GM21381 (cell line): ENCODE measurements at regions not wholly inside any gene's neighbourhood (a gene's known extent, or its start where the extent isn't known, plus 50 kb on each side); places are given as distances from the start of the nearest gene placed in this dataset.
"Not testable (repeated sequence)": the region's sequence is repeated elsewhere in the genome, so short reads cannot be mapped to it uniquely, and the experiment has no call there.

Experiments used
- ATAC-seq: cut with Tn5 transposase; IDR thresholded peaks from one replicate; pipeline ENCODE4 v1.9.1; 2021; ENCODE audit warnings: mild to moderate bottlenecking, moderate library complexity; ENCODE audit not compliant: unreplicated experiment

DNA sequence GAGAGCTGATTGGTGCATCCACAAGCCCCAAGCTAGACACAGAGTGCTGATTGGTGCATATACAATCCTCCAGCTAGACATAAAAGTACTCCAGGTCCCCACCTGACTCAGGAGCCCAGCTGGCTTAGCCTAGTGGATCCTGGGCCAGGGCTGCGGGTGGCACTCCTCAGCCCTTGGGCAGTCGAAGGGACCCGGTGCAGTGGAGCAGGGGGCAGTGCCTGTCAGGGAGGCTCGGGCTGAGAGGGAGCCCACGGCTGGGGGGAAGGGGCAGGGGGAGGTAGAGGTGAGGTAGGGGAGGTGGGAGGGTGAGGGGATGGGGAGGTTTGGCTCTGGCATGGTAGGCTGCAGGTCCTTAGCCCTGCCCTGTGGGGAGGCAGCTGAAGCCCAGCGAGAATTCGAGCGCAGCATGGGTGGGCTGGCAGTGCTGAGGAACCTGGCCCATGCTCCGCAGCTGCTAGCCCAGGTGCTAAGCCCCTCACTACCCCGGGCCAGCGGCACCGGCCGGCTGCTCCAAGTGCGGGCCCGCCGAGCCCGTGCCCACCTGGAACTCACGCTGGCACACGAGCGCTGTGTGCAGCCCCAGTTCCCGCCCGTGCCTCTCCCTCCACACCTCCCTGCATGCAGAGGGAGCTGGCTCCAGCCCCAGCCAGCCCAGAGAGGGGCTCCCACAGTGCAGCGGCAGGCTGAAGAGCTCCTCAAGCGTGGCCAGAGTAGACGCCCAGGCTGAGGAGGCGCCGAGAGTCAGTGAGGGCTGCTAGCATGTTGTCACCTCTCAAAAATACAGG is 742.8 kb downstream of the FAM181B start:
- ATAC-seq = no peak

DNA sequence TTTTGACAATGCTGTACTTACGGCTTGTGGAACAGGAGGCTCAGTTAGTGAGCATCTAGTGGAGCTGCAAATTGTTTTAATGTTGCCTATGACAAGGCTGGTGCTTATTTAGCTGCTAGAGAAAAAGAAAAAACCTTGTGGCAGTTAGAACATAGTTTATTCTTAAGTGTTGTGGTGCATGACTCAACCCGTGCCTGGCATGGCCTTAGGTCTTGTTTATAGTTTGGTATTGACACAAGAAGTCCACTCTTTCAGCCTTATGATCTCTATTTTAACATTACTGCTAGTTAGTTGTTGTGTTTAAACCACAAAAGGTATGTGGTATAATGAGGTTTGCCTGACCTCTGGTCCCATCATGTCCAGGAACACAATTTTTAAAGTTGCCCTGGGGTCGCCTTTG is 744.6 kb downstream of the FAM181B start:
- ATAC-seq = no peak

DNA sequence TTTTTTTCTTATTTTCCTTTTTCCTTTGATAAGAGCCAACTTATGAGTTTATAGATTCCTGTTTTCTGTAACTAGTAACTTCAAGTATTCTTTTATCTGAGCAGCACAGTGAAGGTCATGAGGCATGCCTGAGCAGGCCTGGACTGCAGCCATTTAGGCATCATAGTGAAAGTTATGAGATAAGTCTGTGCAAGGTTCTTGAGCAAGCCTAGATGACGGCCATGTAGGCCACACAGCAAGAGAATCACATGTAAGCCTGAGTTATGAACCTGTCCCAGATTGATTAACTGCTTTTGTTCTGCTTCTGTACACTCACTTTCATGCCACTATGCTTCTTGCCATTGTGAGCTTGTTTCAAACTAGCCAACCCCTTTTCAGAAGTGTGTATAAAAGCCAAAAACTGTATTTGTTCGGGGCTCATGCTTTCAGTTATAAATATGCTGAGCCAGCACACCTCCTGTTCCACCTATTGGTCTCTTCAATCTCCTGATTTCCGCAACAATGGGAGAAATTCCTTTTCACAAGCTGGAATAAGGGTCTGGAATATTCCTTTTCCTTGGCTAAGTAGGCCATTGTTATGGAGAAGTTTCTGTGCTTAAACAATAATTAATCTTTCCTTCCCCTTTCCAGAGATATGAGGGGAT is 745.7 kb downstream of the FAM181B start:
- no peak for ATAC-seq

DNA sequence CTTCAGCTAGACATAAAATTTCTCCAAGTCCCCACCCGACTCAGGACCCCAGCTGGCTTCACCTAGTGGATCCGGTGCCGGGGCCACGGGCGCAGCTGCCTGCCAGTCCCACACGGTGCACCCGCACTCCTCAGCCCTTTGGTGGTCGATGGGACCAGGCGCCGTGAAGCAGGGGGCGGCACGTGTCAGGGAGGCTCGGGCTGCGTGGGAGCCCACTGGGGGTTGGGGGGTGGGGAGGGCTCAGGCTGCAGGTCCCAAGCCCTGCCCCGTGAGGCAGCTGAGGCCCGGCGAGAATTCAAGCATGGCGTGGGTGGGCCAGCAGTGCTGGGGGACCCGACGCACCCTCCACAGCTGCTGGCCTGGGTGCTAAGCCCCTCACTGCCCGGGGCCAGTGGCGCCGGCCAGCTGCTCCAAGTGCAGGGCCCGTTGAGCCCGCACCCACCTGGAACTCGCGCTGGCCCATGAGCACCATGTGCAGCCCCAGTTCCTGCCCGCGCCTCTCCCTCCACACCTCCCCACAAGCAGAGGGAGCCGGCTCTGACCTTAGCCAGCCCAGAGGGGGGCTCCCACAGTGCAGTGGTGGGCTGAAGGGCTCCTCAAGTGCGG is 747.0 kb downstream of the FAM181B start:
- no peak for ATAC-seq

DNA sequence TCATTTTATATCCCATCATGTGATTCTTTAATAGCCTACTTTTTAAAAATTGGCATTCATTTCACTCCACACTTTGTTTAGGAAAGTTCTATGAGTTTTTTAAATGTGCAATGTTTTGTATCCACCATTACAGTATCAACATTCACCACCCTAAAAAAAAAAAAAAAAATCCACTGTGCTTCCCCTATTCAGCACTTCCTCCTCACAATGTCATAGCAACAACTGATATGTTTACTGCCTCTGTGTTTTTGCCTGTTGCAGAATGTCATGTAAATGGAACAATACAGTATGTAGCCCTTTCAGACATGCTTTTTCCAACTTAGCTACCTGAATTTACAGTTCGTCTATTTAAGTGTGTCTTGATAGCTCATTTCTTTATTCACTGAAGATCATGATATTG is 754.2 kb downstream of the FAM181B start:
- no peak for ATAC-seq

DNA sequence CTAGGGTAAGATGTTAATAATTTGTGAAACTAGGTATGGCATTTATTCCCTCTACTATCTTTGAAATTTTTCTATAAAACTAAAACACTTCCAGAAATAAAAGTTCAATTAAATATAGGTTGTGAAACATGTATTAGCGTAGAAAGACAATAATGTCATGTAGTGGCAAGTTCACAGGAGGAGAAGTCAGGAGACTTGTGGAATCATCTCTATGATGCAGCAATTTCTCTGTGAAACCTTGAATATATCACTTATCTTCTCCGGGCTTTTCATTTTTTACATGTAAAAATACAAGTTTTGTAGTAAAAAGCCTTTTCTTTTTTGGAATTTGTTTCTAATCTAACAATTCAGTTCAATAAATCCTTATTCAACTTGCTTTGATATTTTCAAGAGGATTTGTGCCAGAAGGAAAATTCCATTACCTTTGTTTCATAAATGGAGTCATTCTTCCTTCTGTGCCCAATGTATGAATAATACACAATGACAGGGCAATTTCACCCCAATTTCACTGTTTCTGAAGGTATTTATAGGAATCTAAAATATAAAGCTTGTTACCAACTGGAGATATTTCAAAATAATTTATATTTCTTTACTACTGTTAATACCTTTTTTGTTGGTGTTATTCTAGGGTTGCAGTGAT is 758.3 kb downstream of the FAM181B start:
- ATAC-seq = no peak

DNA sequence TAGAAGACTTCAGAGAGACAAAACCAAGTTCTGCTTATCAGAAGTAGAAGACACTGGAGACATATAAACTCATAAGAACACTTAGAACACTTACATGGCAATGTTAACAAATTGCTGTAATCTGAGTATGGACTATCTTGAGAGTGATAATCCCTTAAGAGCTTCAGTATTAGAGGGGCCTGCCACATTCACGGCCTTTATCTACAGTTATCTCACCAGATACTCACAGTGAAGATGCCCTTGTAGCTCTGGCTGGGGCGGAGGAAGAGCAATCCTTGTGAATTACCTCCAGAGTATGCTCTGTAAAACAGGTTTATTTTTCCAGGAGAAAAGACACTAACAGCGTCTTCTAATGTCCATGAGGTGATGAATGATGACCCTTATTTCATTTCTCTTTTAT is 762.8 kb downstream of the FAM181B start:
- ATAC-seq = no peak

DNA sequence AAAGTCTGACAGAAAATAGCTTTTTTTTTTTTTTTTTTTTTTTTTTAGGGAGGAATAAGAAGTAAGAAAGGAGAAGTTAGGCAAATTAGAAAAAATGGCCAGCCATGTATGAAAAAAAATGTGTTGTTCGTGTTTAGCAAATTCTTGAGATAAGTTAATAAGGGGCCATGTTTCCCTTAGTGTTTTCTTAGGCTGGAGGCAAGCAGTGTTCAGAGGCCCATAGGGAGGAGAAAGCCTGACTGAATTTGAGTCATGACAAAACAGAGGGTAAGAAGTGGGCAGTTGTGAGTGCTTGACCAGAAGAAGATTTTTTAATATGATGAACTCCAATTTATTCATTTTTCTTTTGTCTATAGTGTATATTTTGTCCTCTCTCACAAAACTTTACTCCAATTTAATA is 766.4 kb downstream of the FAM181B start:
- no peak for ATAC-seq

DNA sequence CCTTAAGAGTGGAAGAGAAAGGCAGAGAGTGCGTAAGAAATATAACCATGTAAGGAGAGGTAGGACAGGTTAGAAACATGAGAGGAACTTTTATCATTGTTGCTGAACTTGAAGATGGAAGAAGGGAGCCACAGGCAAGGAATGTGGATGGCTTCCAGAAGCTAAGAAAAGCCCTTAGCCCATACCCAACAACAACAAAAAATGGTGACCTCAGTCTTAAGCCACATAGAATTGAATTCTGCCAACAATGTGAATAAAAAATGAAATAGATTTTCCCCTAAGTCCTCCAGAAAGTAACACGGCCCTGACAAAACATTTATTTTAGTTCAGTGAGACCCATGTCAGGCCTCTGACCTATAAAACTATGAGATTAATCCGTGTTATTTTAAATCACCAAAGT is 767.3 kb downstream of the FAM181B start:
- ATAC-seq = no peak

DNA sequence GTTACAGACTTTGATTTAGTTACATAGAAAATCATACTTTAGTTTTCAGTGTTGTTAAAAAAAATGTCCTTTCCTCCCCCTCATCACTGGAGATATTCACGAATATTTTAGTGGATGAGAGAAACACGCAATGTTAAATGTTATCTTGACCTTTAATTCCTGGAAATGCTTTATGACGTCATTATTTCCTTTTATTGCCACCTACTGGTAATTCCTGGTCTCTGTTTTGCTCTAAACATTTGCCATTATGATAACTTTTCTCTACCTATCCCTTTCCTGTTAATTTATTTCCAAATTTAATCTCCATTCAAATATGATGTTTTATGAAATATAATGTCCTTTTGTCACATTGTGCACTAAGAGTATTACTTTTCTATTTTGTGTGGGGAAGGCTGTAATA is 770.6 kb downstream of the FAM181B start:
- no peak for ATAC-seq

DNA sequence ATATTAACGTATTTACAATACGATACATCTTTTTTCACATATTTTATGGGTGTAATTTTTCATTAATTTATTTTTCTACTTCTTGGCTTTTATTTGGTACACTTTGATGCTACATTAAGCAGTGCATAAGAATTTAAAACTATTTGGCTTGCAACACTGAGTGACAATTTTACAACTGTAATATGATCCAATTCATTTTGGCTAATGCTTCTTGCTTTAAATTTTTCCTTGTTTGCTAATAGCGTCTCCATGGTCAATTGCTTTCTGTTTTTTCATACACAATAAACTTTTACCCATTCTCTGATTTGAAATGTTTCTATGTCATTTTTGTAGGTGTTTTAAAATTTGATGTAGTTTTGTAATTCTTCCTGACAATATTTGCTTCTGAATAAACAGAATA is 773.2 kb downstream of the FAM181B start:
- ATAC-seq = no peak

DNA sequence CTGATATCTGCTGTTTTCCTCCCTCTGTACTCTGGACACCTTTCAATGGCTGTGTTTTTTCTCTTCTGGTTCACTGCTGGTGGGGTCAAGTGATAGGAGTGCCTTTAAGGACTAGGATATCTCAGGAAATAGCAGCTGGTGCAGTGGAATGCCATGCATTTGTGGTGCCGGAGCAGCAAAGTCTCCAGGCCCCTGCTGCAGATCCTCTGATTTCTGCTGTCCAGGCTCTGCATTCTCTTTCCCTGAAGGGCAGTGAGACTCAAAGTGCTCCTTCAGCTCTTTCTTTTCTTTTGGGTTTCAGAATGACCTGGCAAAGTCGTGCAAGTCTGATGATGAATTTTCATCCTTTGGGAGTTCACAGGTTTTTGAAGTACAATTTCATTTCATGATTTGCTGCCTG is 774.3 kb downstream of the FAM181B start:
- no peak for ATAC-seq

DNA sequence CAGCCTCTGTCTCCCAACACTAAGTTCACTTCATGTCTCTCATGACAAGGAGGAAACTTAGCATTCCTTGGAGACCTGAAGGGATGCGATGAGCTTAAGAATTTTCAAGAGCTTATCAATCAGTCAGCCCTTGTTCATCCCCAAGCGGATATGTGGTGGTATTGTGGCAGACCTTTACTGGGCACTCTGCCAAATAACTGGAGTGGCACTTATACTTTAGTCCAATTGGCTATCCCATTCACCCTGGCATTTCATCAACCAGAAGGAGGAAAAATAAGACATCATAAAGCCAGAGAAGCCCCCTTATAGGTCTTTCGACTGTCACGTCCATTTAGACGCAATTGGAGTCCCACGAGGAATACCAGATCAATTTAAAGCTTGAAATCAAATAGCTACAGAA is 779.4 kb downstream of the FAM181B start:
- not testable (repeated sequence) for ATAC-seq

DNA sequence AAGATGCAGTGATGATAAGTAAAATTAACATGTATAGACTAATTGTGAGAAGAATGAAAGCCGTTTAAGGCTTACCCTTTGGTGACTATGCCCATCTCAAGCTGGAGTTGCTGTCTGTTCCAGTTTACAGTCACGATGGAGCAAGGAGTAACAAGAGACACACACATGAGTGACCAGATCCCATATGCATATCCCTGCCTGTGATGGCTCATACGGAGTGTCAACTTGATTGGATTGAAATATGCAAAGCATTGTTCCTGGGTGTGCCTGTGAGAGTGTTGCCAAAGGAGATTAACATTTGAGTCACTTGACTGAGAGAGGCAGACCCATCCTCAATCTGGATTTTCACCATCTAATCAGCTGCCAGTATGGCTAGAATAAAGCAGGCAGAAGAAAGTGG is 786.8 kb downstream of the FAM181B start:
- no peak for ATAC-seq

DNA sequence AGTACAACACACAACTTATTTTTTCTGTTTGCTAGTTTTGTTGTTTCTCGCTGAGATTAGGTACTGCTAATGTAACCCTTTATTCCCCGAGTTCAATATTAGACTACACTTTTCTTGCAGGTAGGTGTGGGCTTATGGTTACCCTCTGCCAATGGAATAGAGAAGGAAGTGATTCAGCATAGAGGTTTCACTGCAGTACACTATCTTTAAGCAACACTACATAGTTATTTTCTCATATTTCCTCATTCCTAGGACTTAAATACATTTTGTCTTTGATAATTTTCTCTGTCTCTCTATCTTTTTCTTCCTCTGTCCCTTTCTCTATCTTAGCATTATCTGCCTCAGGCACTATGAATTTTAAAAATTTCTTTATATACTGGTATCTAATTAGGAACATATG is 791.0 kb downstream of the FAM181B start:
- ATAC-seq = no peak

DNA sequence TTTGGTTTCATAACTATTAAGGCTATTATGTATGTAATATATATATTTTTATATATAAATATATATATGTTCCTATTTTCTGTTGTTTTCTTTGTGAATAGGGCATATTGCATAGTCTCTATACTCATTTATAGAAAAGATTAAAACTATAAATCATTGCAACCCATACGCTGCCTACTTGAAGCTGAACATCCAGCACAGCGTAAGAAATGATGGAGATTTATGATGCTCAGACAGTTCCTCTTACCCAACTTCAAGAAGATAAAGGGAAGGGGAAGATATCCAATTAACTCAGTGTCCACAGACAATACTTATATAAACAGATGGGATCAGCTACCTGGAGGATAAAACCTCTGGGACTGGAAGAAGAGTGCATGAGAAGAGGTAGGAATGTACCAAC is 791.7 kb downstream of the FAM181B start:
- no peak for ATAC-seq

DNA sequence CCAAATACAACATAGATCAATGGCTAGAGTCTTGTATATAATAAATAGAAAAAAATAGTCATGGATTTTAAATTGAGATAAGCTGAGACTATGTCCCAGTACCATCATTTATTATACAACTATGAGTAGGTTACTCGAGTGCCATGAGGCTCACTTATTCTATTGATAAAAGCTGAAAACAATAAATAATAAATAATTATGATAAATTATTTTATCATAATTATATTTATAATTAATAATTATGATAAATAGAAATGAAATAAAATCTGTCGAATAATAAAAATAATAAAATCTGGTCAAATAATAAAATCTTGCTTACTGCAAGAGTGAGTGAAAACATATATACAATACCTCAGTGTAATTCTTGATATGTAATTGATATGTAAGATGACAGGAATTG is 801.4 kb downstream of the FAM181B start:
- ATAC-seq = no peak

DNA sequence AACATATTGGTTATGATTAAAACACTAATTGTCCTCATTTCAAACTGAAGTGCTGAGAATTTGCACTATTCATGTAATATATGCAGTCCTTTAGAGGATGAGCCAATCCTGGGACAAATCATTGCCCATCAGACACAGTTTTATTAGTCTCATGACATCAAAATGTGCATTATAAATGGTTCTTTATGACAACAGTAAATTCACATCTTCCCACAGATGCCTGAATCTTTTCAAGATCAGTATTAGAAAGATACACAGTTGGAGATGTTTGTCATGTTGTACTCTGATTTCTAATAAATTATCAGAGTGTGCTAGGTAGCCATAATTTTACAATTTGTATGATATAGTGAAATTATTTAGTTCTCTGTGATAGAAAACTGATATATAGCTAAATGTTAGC is 813.5 kb downstream of the FAM181B start:
- no peak for ATAC-seq

DNA sequence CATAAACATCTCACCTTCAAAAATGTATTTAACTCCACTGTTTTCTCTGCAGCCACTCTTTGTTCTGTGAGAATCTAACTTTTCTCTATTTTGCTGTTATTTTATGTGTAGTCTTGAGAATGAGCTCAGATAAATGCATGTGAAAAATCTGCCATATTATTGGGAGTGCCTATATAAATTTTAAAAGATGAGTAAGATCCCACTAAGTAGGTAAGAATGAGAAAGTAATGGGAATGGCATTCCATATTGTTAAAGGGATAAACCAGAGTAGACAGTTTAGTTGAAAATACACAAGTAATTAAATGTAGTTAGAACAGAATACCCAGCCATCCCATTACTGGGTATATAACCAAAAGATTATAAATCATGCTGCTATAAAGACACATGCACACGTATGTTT is 817.2 kb downstream of the FAM181B start:
- ATAC-seq = no peak

DNA sequence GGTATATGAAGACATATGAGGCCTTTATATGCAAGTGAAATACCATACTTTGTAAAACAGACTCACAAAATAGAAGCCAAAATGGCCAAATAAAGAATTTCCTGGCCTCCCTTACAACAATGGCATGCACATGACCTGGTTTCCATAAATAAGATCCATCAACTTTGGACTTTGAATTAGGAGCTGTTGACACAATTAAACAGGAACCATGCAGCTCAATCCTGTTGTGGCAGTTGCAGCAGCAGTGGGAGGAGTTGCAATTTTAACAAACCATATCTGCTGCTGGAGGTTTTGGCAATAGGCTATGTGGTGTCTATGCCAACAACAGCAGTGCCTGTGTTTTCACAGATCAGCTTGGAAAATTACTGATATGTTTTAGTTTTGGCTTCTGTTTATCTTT is 818.6 kb downstream of the FAM181B start:
- ATAC-seq = no peak

DNA sequence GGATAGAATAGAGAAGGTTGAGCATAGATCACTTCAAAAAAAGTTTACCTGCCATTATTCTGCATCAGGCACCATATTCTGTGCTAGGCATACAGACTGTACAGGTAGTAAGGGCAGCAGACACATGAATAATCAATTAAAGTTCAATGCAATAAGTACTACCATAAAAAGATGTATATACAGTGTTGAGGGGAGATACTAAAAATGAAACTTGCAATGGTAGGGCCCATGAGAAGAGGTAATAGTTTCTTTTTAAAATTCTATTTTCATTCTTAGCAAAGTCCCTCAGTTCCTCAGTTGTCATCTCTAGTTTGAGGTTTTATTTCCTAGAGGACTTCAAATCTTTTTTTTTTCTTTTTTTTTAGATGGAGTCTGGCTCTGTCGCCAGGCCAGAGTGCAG is 819.9 kb downstream of the FAM181B start:
- ATAC-seq = no peak

DNA sequence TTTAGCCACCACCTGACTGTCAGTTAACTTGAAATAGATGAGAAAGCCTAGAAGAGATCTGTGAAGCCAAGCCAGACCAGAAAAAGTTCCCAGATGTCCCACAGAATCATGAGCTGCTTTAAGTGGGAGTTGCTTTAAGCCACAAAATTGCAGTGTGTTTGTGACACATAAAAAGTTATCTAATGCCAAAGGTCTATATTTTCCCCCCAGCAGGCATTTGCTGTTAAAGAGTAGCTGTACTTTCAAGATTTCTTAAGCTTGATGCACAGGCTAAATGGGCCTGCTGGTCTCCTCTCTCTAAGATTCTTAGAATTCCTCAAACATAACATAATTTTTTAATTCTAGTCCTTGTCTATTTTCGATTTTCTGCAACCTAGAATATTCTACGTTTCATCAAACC is 825.7 kb downstream of the FAM181B start:
- no peak for ATAC-seq
